Activated T-helper 1 cell treated with anti-CD3 and anti-CD28 coated beads, Interleukin-12 subunit alpha, Interleukin-12 subunit beta, Interleukin-2, Interleukin-4 antibody, amounts not matched to agents 30 ng/mL and 10 ng/mL and 1 ng/mL, durations not matched to agents 14 hours and 24 hours and 36 hours (primary cell): ENCODE measurements at regions not wholly inside any gene's neighbourhood (a gene's known extent, or its start where the extent isn't known, plus 50 kb on each side); places are given as distances from the start of the nearest gene placed in this dataset.

Source experiments
- DNase-seq: peaks from one replicate; pipeline ENCODE4 v3.0.0; 2021; ENCODE audit warnings: low spot score
- H3K27ac Mint-ChIP-seq: one replicate; pipeline ENCODE4 v1.8.0; 2021; ENCODE audit warnings: mild to moderate bottlenecking, mixed read lengths
- H3K27me3 Mint-ChIP-seq: one replicate; pipeline ENCODE4 v1.8.0; 2022; ENCODE audit warnings: mild to moderate bottlenecking, moderate library complexity, mixed read lengths; ENCODE audit not compliant: insufficient read depth
- H3K36me3 Mint-ChIP-seq: one replicate; pipeline ENCODE4 v1.8.0; 2021; ENCODE audit warnings: low read depth, mixed read lengths
- H3K4me1 Mint-ChIP-seq: one replicate; pipeline ENCODE4 v1.8.0; 2021; ENCODE audit warnings: low read depth, mixed read lengths
- H3K4me3 Mint-ChIP-seq: one replicate; pipeline ENCODE4 v1.8.0; 2021; ENCODE audit warnings: mild to moderate bottlenecking, moderate library complexity, mixed read lengths
- H3K9me3 Mint-ChIP-seq: one replicate; pipeline ENCODE4 v1.8.0; 2021; ENCODE audit warnings: mixed read lengths
- intact Hi-C: fragments of 100-400 bp; cut with micrococcal nuclease; formaldehyde crosslinking; loops from one replicate; pipeline ENCODE4 v1.15.1; 2024

GRCh38 chr1:93750955-93751354, 69.3 kb upstream of the BCAR3 start:
- Mint-ChIP-seq H3K4me3 (no peak overlapping the region), H3K9me3 (peaks cover 12% of the 10 kb centered on the region), H3K27me3 (peaks cover 11% of the 10 kb centered on the region), H3K4me1 (peaks cover 26% of the 10 kb centered on the region), H3K36me3 (peaks cover 3% of the 10 kb centered on the region), H3K27ac (no peak overlapping the region)
- intact Hi-C loops = loop anchor here (5.0 kb wide), 1 partner anchor 69 kb away; the partner anchor contains the start of gene BCAR3
- no peak for DNase-seq

GRCh38 chr1:93749894-93750301, 68.3 kb upstream of the BCAR3 start:
- intact Hi-C loops = loop anchor here (5.0 kb wide), 1 partner anchor 68 kb away; the partner anchor contains the start of gene BCAR3
- Mint-ChIP-seq H3K4me3 (no peak overlapping the region), H3K27me3 (peaks cover 11% of the 10 kb centered on the region), H3K4me1 (peaks cover 36% of the 10 kb centered on the region), H3K36me3 (peaks cover 3% of the 10 kb centered on the region), H3K9me3 (peaks cover 12% of the 10 kb centered on the region), H3K27ac (no peak overlapping the region)
- DNase-seq = no peak

GRCh38 chr1:93749487-93749886, 67.8 kb upstream of the BCAR3 start:
- peaks cover 40% of the 10 kb centered on the region for H3K4me1 Mint-ChIP-seq
- peaks cover 3% of the 10 kb centered on the region for H3K36me3 Mint-ChIP-seq
- H3K27ac Mint-ChIP-seq = no peak overlapping the region
- peaks cover 11% of the 10 kb centered on the region for H3K27me3 Mint-ChIP-seq
- no peak overlapping the region for H3K4me3 Mint-ChIP-seq
- intact Hi-C loops = no loop called here
- no peak for DNase-seq
- peaks cover 12% of the 10 kb centered on the region for H3K9me3 Mint-ChIP-seq

GRCh38 chr1:93746021-93746812, 64.6 kb upstream of the BCAR3 start:
- intact Hi-C loops = no loop called here
- H3K36me3 Mint-ChIP-seq = peaks cover 3% of the 10 kb centered on the region
- no peak overlapping the region for H3K4me3 Mint-ChIP-seq
- H3K9me3 Mint-ChIP-seq = peaks cover 12% of the 10 kb centered on the region
- H3K4me1 Mint-ChIP-seq = peaks cover 29% of the 10 kb centered on the region
- H3K27me3 Mint-ChIP-seq = peaks cover 11% of the 10 kb centered on the region
- no peak for DNase-seq
- H3K27ac Mint-ChIP-seq = no peak overlapping the region

- H3K36me3 Mint-ChIP-seq = peaks cover 3% of the 10 kb centered on the region
- H3K27ac Mint-ChIP-seq = no peak overlapping the region
- intact Hi-C loops = no loop called here
- H3K9me3 Mint-ChIP-seq = peaks cover 12% of the 10 kb centered on the region
- H3K4me3 Mint-ChIP-seq = no peak overlapping the region
- no peak for DNase-seq
- H3K4me1 Mint-ChIP-seq = peaks cover 20% of the 10 kb centered on the region
- H3K27me3 Mint-ChIP-seq = peaks cover 10% of the 10 kb centered on the region
Measured at GRCh38 chr1:93744299-93744988, 62.8 kb upstream of the BCAR3 start.

GRCh38 chr1:93743465-93743864, 61.8 kb upstream of the BCAR3 start:
- peaks cover 20% of the 10 kb centered on the region for H3K4me1 Mint-ChIP-seq
- intact Hi-C loops = no loop called here
- no peak overlapping the region for H3K4me3 Mint-ChIP-seq
- no peak for DNase-seq
- no peak overlapping the region for H3K27ac Mint-ChIP-seq
- H3K9me3 Mint-ChIP-seq = peaks cover 12% of the 10 kb centered on the region
- H3K36me3 Mint-ChIP-seq = peaks cover 3% of the 10 kb centered on the region
- peaks cover 10% of the 10 kb centered on the region for H3K27me3 Mint-ChIP-seq

GRCh38 chr1:93740601-93741031, 59.0 kb upstream of the BCAR3 start:
- DNase-seq = no peak
- H3K4me3 Mint-ChIP-seq = no peak overlapping the region
- no peak overlapping the region for H3K27ac Mint-ChIP-seq
- H3K4me1 Mint-ChIP-seq = peaks cover 15% of the 10 kb centered on the region
- intact Hi-C loops = no loop called here
- peaks cover 8% of the 10 kb centered on the region for H3K27me3 Mint-ChIP-seq
- H3K36me3 Mint-ChIP-seq = no peaks in the 10 kb centered on the region
- no peaks in the 10 kb centered on the region for H3K9me3 Mint-ChIP-seq

- H3K27ac Mint-ChIP-seq = no peak overlapping the region
- no peak overlapping the region for H3K4me3 Mint-ChIP-seq
- peaks cover 8% of the 10 kb centered on the region for H3K27me3 Mint-ChIP-seq
- H3K9me3 Mint-ChIP-seq = no peaks in the 10 kb centered on the region
- DNase-seq = no peak
- no peaks in the 10 kb centered on the region for H3K36me3 Mint-ChIP-seq
- intact Hi-C loops = no loop called here
- H3K4me1 Mint-ChIP-seq = peaks cover 10% of the 10 kb centered on the region
Measured at GRCh38 chr1:93740157-93740556, 58.5 kb upstream of the BCAR3 start.

- intact Hi-C loops = no loop called here
- no peak overlapping the region for H3K27ac Mint-ChIP-seq
- H3K4me3 Mint-ChIP-seq = no peak overlapping the region
- no peaks in the 10 kb centered on the region for H3K36me3 Mint-ChIP-seq
- peaks cover 8% of the 10 kb centered on the region for H3K27me3 Mint-ChIP-seq
- no peaks in the 10 kb centered on the region for H3K9me3 Mint-ChIP-seq
- peaks cover 4% of the 10 kb centered on the region for H3K4me1 Mint-ChIP-seq
- DNase-seq = no peak
Measured at GRCh38 chr1:93739472-93739871, 57.8 kb upstream of the BCAR3 start.

- no peaks in the 10 kb centered on the region for H3K9me3 Mint-ChIP-seq
- H3K4me1 Mint-ChIP-seq = no peaks in the 10 kb centered on the region
Measured at GRCh38 chr1:93738926-93739325, 57.3 kb upstream of the BCAR3 start.

GRCh38 chr1:93738075-93738622, 56.5 kb upstream of the BCAR3 start:
- H3K36me3 Mint-ChIP-seq = no peaks in the 10 kb centered on the region
- H3K9me3 Mint-ChIP-seq = no peaks in the 10 kb centered on the region
- no peak for DNase-seq
- peaks cover 8% of the 10 kb centered on the region for H3K27me3 Mint-ChIP-seq
- no peak overlapping the region for H3K27ac Mint-ChIP-seq
- no peak overlapping the region for H3K4me3 Mint-ChIP-seq
- H3K4me1 Mint-ChIP-seq = no peaks in the 10 kb centered on the region
- intact Hi-C loops = no loop called here

More at GRCh38 chr1:93738926-93739325, 57.3 kb upstream of the BCAR3 start:
- DNase-seq = no peak
- Mint-ChIP-seq H3K4me3 (no peak overlapping the region), H3K36me3 (no peaks in the 10 kb centered on the region), H3K27ac (no peak overlapping the region), H3K27me3 (peaks cover 8% of the 10 kb centered on the region)
- intact Hi-C loops = no loop called here

GRCh38 chr1:93735722-93736121, 54.1 kb upstream of the BCAR3 start:
- DNase-seq = no peak
- Mint-ChIP-seq H3K9me3 (no peaks in the 10 kb centered on the region), H3K4me1 (no peaks in the 10 kb centered on the region), H3K27ac (no peak overlapping the region), H3K4me3 (no peak overlapping the region), H3K36me3 (no peaks in the 10 kb centered on the region), H3K27me3 (peaks cover 4% of the 10 kb centered on the region)
- intact Hi-C loops = no loop called here

GRCh38 chr1:93734999-93735398, 53.4 kb upstream of the BCAR3 start:
- Mint-ChIP-seq H3K4me1 (no peaks in the 10 kb centered on the region), H3K36me3 (no peaks in the 10 kb centered on the region), H3K9me3 (no peaks in the 10 kb centered on the region), H3K27me3 (peaks cover 10% of the 10 kb centered on the region), H3K4me3 (no peak overlapping the region), H3K27ac (no peak overlapping the region)
- no peak for DNase-seq
- intact Hi-C loops = no loop called here
